ENCODE measurements at regions not wholly inside any gene's neighbourhood (a gene's known extent, or its start where the extent isn't known, plus 50 kb on each side); places are given as distances from the start of the nearest gene placed in this dataset.

DNA sequence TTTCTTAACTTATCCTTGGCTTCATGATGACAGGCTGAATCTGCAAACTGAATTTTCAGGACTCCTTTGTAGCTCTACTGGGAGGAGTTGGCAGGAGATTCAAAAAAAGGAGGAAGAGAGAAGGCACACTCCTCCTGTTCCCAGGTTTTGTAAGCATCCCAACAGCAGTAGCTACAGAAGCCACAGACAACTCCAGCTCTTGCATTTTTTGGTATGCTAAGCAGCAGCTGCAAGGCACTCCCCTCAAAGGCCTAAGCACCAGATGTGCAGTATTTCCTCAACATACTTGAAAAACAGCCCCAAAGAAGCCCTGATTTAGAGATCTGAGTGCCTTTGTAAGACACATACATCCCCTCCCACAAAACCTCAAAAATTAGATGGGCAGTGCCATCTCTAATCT, 328.6 kb upstream of the SYNCRIP start:
- ATAC-seq, result no peak
- no peak for TF ChIP-seq ZFP30 (CRISPR knock-in tag; IDR thresholded peaks at IDR 0.05)
- TF ChIP-seq CSRNP3 (CRISPR knock-in tag; IDR thresholded peaks at IDR 0.05), result no peak
- TF ChIP-seq CSDC2 (CRISPR knock-in tag; IDR thresholded peaks at IDR 0.05), result no peak
- TF ChIP-seq POU6F1 (CRISPR knock-in tag; IDR thresholded peaks at IDR 0.05; ENCODE audit: borderline replicate concordance, low read depth), result no peak

GRCh38 chr6:85966828-85967227, 324.1 kb upstream of the SYNCRIP start:
- no peak for TF ChIP-seq ZFP3 (CRISPR knock-in tag; IDR thresholded peaks at IDR 0.05)
- TF ChIP-seq ZFP30 (CRISPR knock-in tag; IDR thresholded peaks at IDR 0.05), result no peak
- no peak for TF ChIP-seq ZC3H10 (CRISPR knock-in tag; IDR thresholded peaks at IDR 0.05)
- TF ChIP-seq OSR1 (CRISPR knock-in tag; IDR thresholded peaks at IDR 0.05), result no peak

GRCh38 chr6:85961746-85962145, 319.1 kb upstream of the SYNCRIP start:
- no peak for ATAC-seq
- TF ChIP-seq POU6F1 (CRISPR knock-in tag; IDR thresholded peaks at IDR 0.05; ENCODE audit: borderline replicate concordance, low read depth), result no peak
- no peak for TF ChIP-seq CSRNP3 (CRISPR knock-in tag; IDR thresholded peaks at IDR 0.05)
- TF ChIP-seq ARNTL (CRISPR knock-in tag; IDR thresholded peaks at IDR 0.05; ENCODE audit: borderline replicate concordance, low read depth), result no peak
- TF ChIP-seq ZC3H10 (CRISPR knock-in tag; IDR thresholded peaks at IDR 0.05), result no peak
- TF ChIP-seq ESRRG (CRISPR knock-in tag; IDR thresholded peaks at IDR 0.05), result no peak
- no peak for TF ChIP-seq ZNF70 (CRISPR knock-in tag; IDR thresholded peaks at IDR 0.05)
- TF ChIP-seq, protein P1, sequence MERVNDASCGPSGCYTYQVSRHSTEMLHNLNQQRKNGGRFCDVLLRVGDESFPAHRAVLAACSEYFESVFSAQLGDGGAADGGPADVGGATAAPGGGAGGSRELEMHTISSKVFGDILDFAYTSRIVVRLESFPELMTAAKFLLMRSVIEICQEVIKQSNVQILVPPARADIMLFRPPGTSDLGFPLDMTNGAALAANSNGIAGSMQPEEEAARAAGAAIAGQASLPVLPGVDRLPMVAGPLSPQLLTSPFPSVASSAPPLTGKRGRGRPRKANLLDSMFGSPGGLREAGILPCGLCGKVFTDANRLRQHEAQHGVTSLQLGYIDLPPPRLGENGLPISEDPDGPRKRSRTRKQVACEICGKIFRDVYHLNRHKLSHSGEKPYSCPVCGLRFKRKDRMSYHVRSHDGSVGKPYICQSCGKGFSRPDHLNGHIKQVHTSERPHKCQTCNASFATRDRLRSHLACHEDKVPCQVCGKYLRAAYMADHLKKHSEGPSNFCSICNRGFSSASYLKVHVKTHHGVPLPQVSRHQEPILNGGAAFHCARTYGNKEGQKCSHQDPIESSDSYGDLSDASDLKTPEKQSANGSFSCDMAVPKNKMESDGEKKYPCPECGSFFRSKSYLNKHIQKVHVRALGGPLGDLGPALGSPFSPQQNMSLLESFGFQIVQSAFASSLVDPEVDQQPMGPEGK (CRISPR knock-in tag; IDR thresholded peaks at IDR 0.05; ENCODE audit: borderline replicate concordance), result no peak
- TF ChIP-seq GLIS3 (CRISPR knock-in tag; IDR thresholded peaks at IDR 0.05), result no peak
- no peak for TF ChIP-seq RARB (CRISPR knock-in tag; IDR thresholded peaks at IDR 0.05)
- TF ChIP-seq ZNF565 (CRISPR knock-in tag; conservative IDR thresholded peaks at IDR 0.05; ENCODE audit: low read depth), result no peak

More at GRCh38 chr6:85966828-85967227, 324.1 kb upstream of the SYNCRIP start:
- ATAC-seq, result no peak

DNA sequence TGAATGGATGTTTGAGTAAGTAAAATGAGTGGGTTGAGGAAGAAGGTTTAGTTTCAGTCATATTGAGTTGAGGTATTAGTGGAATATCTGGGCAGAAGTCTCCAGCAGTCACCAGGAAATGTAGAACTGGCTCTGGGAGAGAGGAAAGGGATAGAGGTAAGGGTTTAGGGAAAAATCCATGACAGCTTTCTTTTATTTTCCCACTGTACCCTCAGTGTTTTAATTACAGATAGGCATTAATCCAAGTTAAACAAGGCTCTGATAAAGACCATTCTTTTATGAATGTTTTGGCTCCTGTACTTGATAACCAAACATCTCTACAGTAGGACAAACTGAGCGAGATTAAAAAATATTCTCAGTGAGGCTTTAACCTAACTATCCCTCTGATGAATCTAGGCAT, 318.4 kb upstream of the SYNCRIP start:
- TF ChIP-seq ZC3H10 (CRISPR knock-in tag; IDR thresholded peaks at IDR 0.05) (no peak), TOX (CRISPR knock-in tag; IDR thresholded peaks at IDR 0.05; ENCODE audit: borderline replicate concordance) (no peak), ESRRG (CRISPR knock-in tag; IDR thresholded peaks at IDR 0.05) (no peak), TCF4 (CRISPR knock-in tag; IDR thresholded peaks at IDR 0.05; ENCODE audit: borderline replicate concordance) (no peak), RARB (CRISPR knock-in tag; IDR thresholded peaks at IDR 0.05) (no peak), ZFP3 (CRISPR knock-in tag; IDR thresholded peaks at IDR 0.05) (no peak), TSHZ2 (CRISPR knock-in tag; IDR thresholded peaks at IDR 0.05) (no peak)
- ATAC-seq, result no peak

All from SK-N-SH treated with all-trans-retinoic acid at 6 μM for 48 hours (cell line).